ENCODE measurements at regions not wholly inside any gene's neighbourhood (a gene's known extent, or its start where the extent isn't known, plus 50 kb on each side); places are given as distances from the start of the nearest gene placed in this dataset.

GRCh38 chr5:109917154-109917546 is 227.4 kb downstream of the MAN2A1 start:
- H3K27me3 ChIP-seq (ENCODE audit: control insufficient read depth in 5 of 5, insufficient read depth in 4 of 5, low read length in 5 of 5): no peaks in the 10 kb centered on the region
- no peak overlapping the region for H3K4me3 ChIP-seq (ENCODE audit: low read depth in 1 of 5, low read length in 5 of 5)
- no peaks in the 10 kb centered on the region for H3K36me3 ChIP-seq (ENCODE audit: control insufficient read depth in 5 of 5, insufficient read depth in 5 of 5, low read length in 5 of 5)
- H3K9ac ChIP-seq (ENCODE audit: low read length in 5 of 5): no peak overlapping the region
- no peaks in the 10 kb centered on the region for H3K4me1 ChIP-seq (ENCODE audit: control insufficient read depth in 5 of 5, insufficient read depth in 5 of 5, low read length in 5 of 5)
- peaks cover 0 to 5% (median 0%) of the 10 kb centered on the region in 5 donors for H3K9me3 ChIP-seq (ENCODE audit: control insufficient read depth in 5 of 5, low read length in 5 of 5)
- no peak overlapping the region for H3K27ac ChIP-seq (ENCODE audit: low read depth, low read length)

DNA sequence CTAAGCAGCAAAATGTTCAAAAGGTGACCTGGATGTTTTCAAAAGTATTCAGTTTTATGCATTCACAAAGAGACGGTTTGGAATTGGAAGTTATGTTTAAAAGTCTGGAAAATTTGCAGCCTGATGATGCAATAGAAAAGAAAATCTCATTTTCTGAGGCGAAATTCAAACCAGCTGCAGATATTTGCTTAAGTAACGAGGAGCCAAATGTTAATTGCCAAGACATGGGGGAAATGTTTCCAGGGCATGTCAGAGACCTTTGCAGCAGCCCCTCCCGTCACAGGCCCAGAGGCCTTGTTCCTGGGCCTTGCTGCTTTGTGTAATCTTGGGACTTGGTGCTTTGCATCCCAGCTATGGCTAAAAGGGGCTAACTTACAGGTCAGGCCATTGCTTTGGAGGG is 228.2 kb downstream of the MAN2A1 start:
- Histone ChIP-seq H3K4me1 (ENCODE audit: control insufficient read depth in 5 of 5, insufficient read depth in 5 of 5, low read length in 5 of 5) (no peaks in the 10 kb centered on the region), H3K9me3 (ENCODE audit: control insufficient read depth in 5 of 5, low read length in 5 of 5) (peaks cover 0 to 5% (median 0%) of the 10 kb centered on the region in 5 donors), H3K9ac (ENCODE audit: low read length in 5 of 5) (no peak overlapping the region), H3K4me3 (ENCODE audit: low read depth in 1 of 5, low read length in 5 of 5) (no peak overlapping the region), H3K27ac (ENCODE audit: low read depth, low read length) (no peak overlapping the region), H3K27me3 (ENCODE audit: control insufficient read depth in 5 of 5, insufficient read depth in 4 of 5, low read length in 5 of 5) (no peaks in the 10 kb centered on the region), H3K36me3 (ENCODE audit: control insufficient read depth in 5 of 5, insufficient read depth in 5 of 5, low read length in 5 of 5) (no peaks in the 10 kb centered on the region)

DNA sequence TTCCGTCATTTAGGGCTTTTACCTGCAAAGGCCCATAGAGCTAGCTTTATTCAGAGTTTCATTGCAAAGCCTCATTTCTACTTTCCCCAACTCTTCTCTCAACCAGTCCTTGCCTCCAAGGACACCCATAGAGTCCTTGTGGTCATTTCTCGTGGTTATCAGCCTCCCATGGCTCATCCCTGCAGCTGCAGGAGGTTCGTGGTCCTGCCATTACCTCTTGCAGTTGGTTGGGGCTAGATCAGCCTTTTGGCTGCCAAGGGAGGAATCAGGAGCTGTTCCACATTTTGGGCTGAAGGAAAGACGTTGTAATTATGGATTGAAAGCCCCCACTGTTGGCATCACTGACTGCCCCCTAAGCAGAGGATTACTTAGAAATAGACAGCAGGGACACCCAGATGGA is 231.0 kb downstream of the MAN2A1 start:
- Histone ChIP-seq H3K27me3 (ENCODE audit: control insufficient read depth in 5 of 5, insufficient read depth in 4 of 5, low read length in 5 of 5) (no peaks in the 10 kb centered on the region), H3K36me3 (ENCODE audit: control insufficient read depth in 5 of 5, insufficient read depth in 5 of 5, low read length in 5 of 5) (no peaks in the 10 kb centered on the region), H3K27ac (ENCODE audit: low read depth, low read length) (no peak overlapping the region), H3K4me3 (ENCODE audit: low read depth in 1 of 5, low read length in 5 of 5) (no peak overlapping the region), H3K9ac (ENCODE audit: low read length in 5 of 5) (no peak overlapping the region), H3K9me3 (ENCODE audit: control insufficient read depth in 5 of 5, low read length in 5 of 5) (peaks cover 0 to 5% (median 0%) of the 10 kb centered on the region in 5 donors), H3K4me1 (ENCODE audit: control insufficient read depth in 5 of 5, insufficient read depth in 5 of 5, low read length in 5 of 5) (no peaks in the 10 kb centered on the region)

- Histone ChIP-seq H3K27me3 (ENCODE audit: control insufficient read depth in 5 of 5, insufficient read depth in 4 of 5, low read length in 5 of 5) (no peaks in the 10 kb centered on the region), H3K9me3 (ENCODE audit: control insufficient read depth in 5 of 5, low read length in 5 of 5) (peaks cover 0 to 5% (median 0%) of the 10 kb centered on the region in 5 donors), H3K4me1 (ENCODE audit: control insufficient read depth in 5 of 5, insufficient read depth in 5 of 5, low read length in 5 of 5) (no peaks in the 10 kb centered on the region), H3K4me3 (ENCODE audit: low read depth in 1 of 5, low read length in 5 of 5) (no peak overlapping the region), H3K9ac (ENCODE audit: low read length in 5 of 5) (no peak overlapping the region), H3K36me3 (ENCODE audit: control insufficient read depth in 5 of 5, insufficient read depth in 5 of 5, low read length in 5 of 5) (no peaks in the 10 kb centered on the region), H3K27ac (ENCODE audit: low read depth, low read length) (no peak overlapping the region)
Observed at GRCh38 chr5:109921735-109922380, 232.1 kb downstream of the MAN2A1 start.

DNA sequence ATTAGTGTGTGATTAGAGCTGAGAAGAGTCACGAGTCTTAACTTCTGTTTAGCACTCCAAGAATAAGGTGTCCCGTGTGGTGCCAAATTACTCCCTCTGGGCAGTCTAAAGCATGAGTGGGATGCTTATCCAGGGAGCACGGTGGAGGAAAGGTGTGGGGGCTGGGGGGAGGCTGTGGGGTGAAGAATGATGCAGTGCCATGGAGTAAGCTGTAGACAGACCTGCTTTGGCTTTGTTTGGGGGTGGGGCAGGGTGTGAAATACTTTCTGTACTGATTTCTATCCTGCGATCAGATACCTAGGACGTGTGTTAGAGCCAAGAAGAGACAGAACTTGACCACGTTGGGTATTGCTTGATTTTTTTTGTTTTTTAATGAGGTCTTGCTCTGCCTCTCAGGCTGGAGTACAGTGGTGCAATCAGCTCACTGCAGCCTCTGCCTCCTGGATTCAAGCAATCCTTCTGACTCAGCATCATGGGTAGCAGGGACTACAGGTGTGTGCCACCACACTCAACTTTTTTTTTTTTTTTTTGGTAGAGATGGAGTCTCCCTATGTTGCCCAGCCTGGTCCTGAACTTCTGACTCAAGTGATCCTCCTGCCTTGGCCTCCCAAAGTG is 232.8 kb downstream of the MAN2A1 start:
- no peaks in the 10 kb centered on the region for H3K27me3 ChIP-seq (ENCODE audit: control insufficient read depth in 5 of 5, insufficient read depth in 4 of 5, low read length in 5 of 5)
- no peak overlapping the region for H3K4me3 ChIP-seq (ENCODE audit: low read depth in 1 of 5, low read length in 5 of 5)
- no peak overlapping the region for H3K9ac ChIP-seq (ENCODE audit: low read length in 5 of 5)
- H3K4me1 ChIP-seq (ENCODE audit: control insufficient read depth in 5 of 5, insufficient read depth in 5 of 5, low read length in 5 of 5): no peaks in the 10 kb centered on the region
- H3K9me3 ChIP-seq (ENCODE audit: control insufficient read depth in 5 of 5, low read length in 5 of 5): peaks cover 0 to 5% (median 0%) of the 10 kb centered on the region in 5 donors
- no peaks in the 10 kb centered on the region for H3K36me3 ChIP-seq (ENCODE audit: control insufficient read depth in 5 of 5, insufficient read depth in 5 of 5, low read length in 5 of 5)
- no peak overlapping the region for H3K27ac ChIP-seq (ENCODE audit: low read depth, low read length)

- no peaks in the 10 kb centered on the region for H3K4me1 ChIP-seq (ENCODE audit: control insufficient read depth in 5 of 5, insufficient read depth in 5 of 5, low read length in 5 of 5)
- H3K27ac ChIP-seq (ENCODE audit: low read depth, low read length): no peak overlapping the region
- peaks cover 0 to 4% (median 0%) of the 10 kb centered on the region in 5 donors for H3K9me3 ChIP-seq (ENCODE audit: control insufficient read depth in 5 of 5, low read length in 5 of 5)
- no peak overlapping the region for H3K4me3 ChIP-seq (ENCODE audit: low read depth in 1 of 5, low read length in 5 of 5)
- H3K9ac ChIP-seq (ENCODE audit: low read length in 5 of 5): no peak overlapping the region
- H3K27me3 ChIP-seq (ENCODE audit: control insufficient read depth in 5 of 5, insufficient read depth in 4 of 5, low read length in 5 of 5): no peaks in the 10 kb centered on the region
- H3K36me3 ChIP-seq (ENCODE audit: control insufficient read depth in 5 of 5, insufficient read depth in 5 of 5, low read length in 5 of 5): no peaks in the 10 kb centered on the region
Observed at GRCh38 chr5:109923205-109923604, 233.5 kb downstream of the MAN2A1 start.

GRCh38 chr5:109924237-109925107 is 234.7 kb downstream of the MAN2A1 start:
- Histone ChIP-seq H3K27me3 (ENCODE audit: control insufficient read depth in 5 of 5, insufficient read depth in 4 of 5, low read length in 5 of 5) (no peaks in the 10 kb centered on the region), H3K27ac (ENCODE audit: low read depth, low read length) (no peak overlapping the region), H3K4me1 (ENCODE audit: control insufficient read depth in 5 of 5, insufficient read depth in 5 of 5, low read length in 5 of 5) (no peaks in the 10 kb centered on the region), H3K9ac (ENCODE audit: low read length in 5 of 5) (no peak overlapping the region), H3K9me3 (ENCODE audit: control insufficient read depth in 5 of 5, low read length in 5 of 5) (no peaks in the 10 kb centered on the region), H3K4me3 (ENCODE audit: low read depth in 1 of 5, low read length in 5 of 5) (no peak overlapping the region), H3K36me3 (ENCODE audit: control insufficient read depth in 5 of 5, insufficient read depth in 5 of 5, low read length in 5 of 5) (no peaks in the 10 kb centered on the region)

DNA sequence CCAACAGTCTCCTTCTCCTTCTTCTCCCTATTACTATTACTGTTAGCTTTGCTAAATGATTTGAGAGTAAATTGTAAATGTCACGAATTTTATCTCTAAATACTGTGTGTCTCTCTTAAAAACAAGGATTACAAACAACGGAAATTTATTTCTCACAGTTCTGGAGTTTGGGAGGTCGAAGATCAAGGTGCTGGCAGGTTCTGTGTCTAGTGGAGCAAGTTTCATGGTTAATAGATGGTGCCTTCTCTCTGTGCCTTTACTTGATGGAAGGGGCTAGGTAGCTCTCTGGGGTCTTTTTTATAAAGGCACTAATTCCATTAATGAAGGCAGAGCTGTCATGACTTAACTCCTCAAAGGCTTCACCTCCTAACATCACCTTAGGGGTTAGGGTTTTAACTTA is 237.9 kb downstream of the MAN2A1 start:
- H3K27ac ChIP-seq (ENCODE audit: low read depth, low read length): no peak overlapping the region
- no peak overlapping the region for H3K9ac ChIP-seq (ENCODE audit: low read length in 5 of 5)
- no peaks in the 10 kb centered on the region for H3K4me1 ChIP-seq (ENCODE audit: control insufficient read depth in 5 of 5, insufficient read depth in 5 of 5, low read length in 5 of 5)
- no peaks in the 10 kb centered on the region for H3K27me3 ChIP-seq (ENCODE audit: control insufficient read depth in 5 of 5, insufficient read depth in 4 of 5, low read length in 5 of 5)
- H3K9me3 ChIP-seq (ENCODE audit: control insufficient read depth in 5 of 5, low read length in 5 of 5): no peaks in the 10 kb centered on the region
- H3K4me3 ChIP-seq (ENCODE audit: low read depth in 1 of 5, low read length in 5 of 5): no peak overlapping the region
- H3K36me3 ChIP-seq (ENCODE audit: control insufficient read depth in 5 of 5, insufficient read depth in 5 of 5, low read length in 5 of 5): no peaks in the 10 kb centered on the region

GRCh38 chr5:109928046-109928445 is 238.3 kb downstream of the MAN2A1 start:
- Histone ChIP-seq H3K27me3 (ENCODE audit: control insufficient read depth in 5 of 5, insufficient read depth in 4 of 5, low read length in 5 of 5) (no peaks in the 10 kb centered on the region), H3K36me3 (ENCODE audit: control insufficient read depth in 5 of 5, insufficient read depth in 5 of 5, low read length in 5 of 5) (no peaks in the 10 kb centered on the region), H3K4me3 (ENCODE audit: low read depth in 1 of 5, low read length in 5 of 5) (no peak overlapping the region), H3K4me1 (ENCODE audit: control insufficient read depth in 5 of 5, insufficient read depth in 5 of 5, low read length in 5 of 5) (no peaks in the 10 kb centered on the region), H3K27ac (ENCODE audit: low read depth, low read length) (no peak overlapping the region), H3K9ac (ENCODE audit: low read length in 5 of 5) (no peak overlapping the region), H3K9me3 (ENCODE audit: control insufficient read depth in 5 of 5, low read length in 5 of 5) (no peaks in the 10 kb centered on the region)

GRCh38 chr5:109928811-109929210 is 239.1 kb downstream of the MAN2A1 start:
- no peak overlapping the region for H3K9ac ChIP-seq (ENCODE audit: low read length in 5 of 5)
- no peaks in the 10 kb centered on the region for H3K36me3 ChIP-seq (ENCODE audit: control insufficient read depth in 5 of 5, insufficient read depth in 5 of 5, low read length in 5 of 5)
- no peak overlapping the region for H3K27ac ChIP-seq (ENCODE audit: low read depth, low read length)
- H3K4me3 ChIP-seq (ENCODE audit: low read depth in 1 of 5, low read length in 5 of 5): no peak overlapping the region
- H3K27me3 ChIP-seq (ENCODE audit: control insufficient read depth in 5 of 5, insufficient read depth in 4 of 5, low read length in 5 of 5): no peaks in the 10 kb centered on the region
- no peaks in the 10 kb centered on the region for H3K4me1 ChIP-seq (ENCODE audit: control insufficient read depth in 5 of 5, insufficient read depth in 5 of 5, low read length in 5 of 5)
- H3K9me3 ChIP-seq (ENCODE audit: control insufficient read depth in 5 of 5, low read length in 5 of 5): no peaks in the 10 kb centered on the region
